HCT116 (cell line): ENCODE measurements at regions not wholly inside any gene's neighbourhood (a gene's known extent, or its start where the extent isn't known, plus 50 kb on each side); places are given as distances from the start of the nearest gene placed in this dataset.

Experiments used
- ATAC-seq: fragments of 200-7000 bp; cut with Tn5 transposase; 2 replicates; pipeline ENCODE4 v1.9.1; 2020; ENCODE audit warnings: mild to moderate bottlenecking, moderate library complexity
- BruUV-seq: library from RNA; stranded (reverse); fragments of 400-500 nt; replicated peaks from 2 replicates; lab custom pipeline; 2021; lab: Mats Ljungman, UMichigan
- CTCF ChIA-PET: fragments of 300-600 bp; sonication (Branson Sonifier 250); formaldehyde crosslinking; loops from one replicate; lab custom pipeline; 2021; ENCODE audit warnings: antibody characterized with exemption; lab: Charles Lee
- POLR2A ChIA-PET: fragments of 300-600, 350-600 bp; sonication (Branson Sonifier 250); formaldehyde crosslinking; loops from one replicate; lab custom pipeline; 2021; ENCODE audit warnings: antibody characterized with exemption; lab: Charles Lee
- RAD21 ChIA-PET, 2 experiments: fragments of 300-600 bp; sonication (Branson Sonifier 250); formaldehyde crosslinking; loops; one replicate each; lab custom pipeline; 2023; ENCODE audit warnings: low total read pairs in 2 of 2; ENCODE audit not compliant: uncharacterized antibody in 2 of 2, unreplicated experiment in 2 of 2, low non-redundant PET in 1 of 2; lab: Charles Lee
- DNase-seq: peaks from one replicate; pipeline ENCODE4 v3.0.0-alpha.2; 2010; ENCODE audit warnings: low read depth, low spot score
- H2AFZ ChIP-seq: fragments of 200-600 bp; shearing (Covaris generic), sonication (generic); 2 replicates; pipeline ENCODE4 v1.6.1; 2017; ENCODE audit warnings: low read depth, mixed run types, mixed read lengths, antibody characterized with exemption, low read length; ENCODE audit not compliant: poor library complexity, severe bottlenecking
- H3K27ac ChIP-seq: 2 replicates; pipeline ENCODE4 v1.5.1; 2012; ENCODE audit warnings: low read depth, low read length
- H3K27me3 ChIP-seq: fragments of 200-600 bp; sonication (generic); 2 replicates; pipeline ENCODE4 v1.6.1; 2016; ENCODE audit warnings: mixed run types, low read length, mixed read lengths; ENCODE audit not compliant: insufficient read depth
- H3K36me3 ChIP-seq, 2 experiments: fragments of 200-500 bp in 1 of 2; fragments of 200-600 bp in 1 of 2; sonication (Bioruptor generic) in 1 of 2; sonication (generic) in 1 of 2; 2 replicates each; pipeline versions ENCODE4 v1.5.1 to v1.6.1; 2014 to 2016; ENCODE audit warnings: low read length in 2 of 2, inconsistent platforms in 1 of 2, mixed read lengths in 1 of 2, mixed run types in 1 of 2; ENCODE audit not compliant: insufficient read depth in 2 of 2, control insufficient read depth in 1 of 2
- H3K4me1 ChIP-seq, 2 experiments: fragments of 200-600 bp in 1 of 2; sonication (generic) in 1 of 2; 2 replicates each; pipeline versions ENCODE4 v1.5.1 to v1.6.1; 2012 to 2017; ENCODE audit warnings: low read length in 2 of 2, inconsistent platforms in 1 of 2, mild to moderate bottlenecking in 1 of 2, mixed read lengths in 1 of 2, mixed run types in 1 of 2, moderate library complexity in 1 of 2; ENCODE audit not compliant: insufficient read depth in 2 of 2, control insufficient read depth in 1 of 2
- H3K4me2 ChIP-seq: fragments of 200-600 bp; sonication (generic); 2 replicates; pipeline ENCODE4 v1.6.1; 2017; ENCODE audit warnings: mixed run types, low read length, mixed read lengths
- H3K4me3 ChIP-seq, 2 experiments: fragments of 200-600 bp in 1 of 2; sonication (generic) in 1 of 2; replicated peaks in 1 of 2; 2 replicates each; pipeline ENCODE4 v1.5.1; 2011 to 2016; ENCODE audit warnings: low read length in 2 of 2, control low read depth in 1 of 2, low read depth in 1 of 2, mild to moderate bottlenecking in 1 of 2, mixed read lengths in 1 of 2, mixed run types in 1 of 2
- H3K79me2 ChIP-seq: fragments of 200-600 bp; sonication (generic); 2 replicates; pipeline ENCODE4 v1.6.1; 2017; ENCODE audit warnings: mild to moderate bottlenecking, mixed run types, low read length, moderate library complexity, mixed read lengths; ENCODE audit not compliant: insufficient read depth
- H3K9ac ChIP-seq: fragments of 200-600 bp; sonication (generic); 2 replicates; pipeline ENCODE4 v1.6.1; 2016; ENCODE audit warnings: low read length, mixed read lengths
- H3K9me2 ChIP-seq: fragments of 200-600 bp; sonication (generic), shearing (Covaris generic); 2 replicates; pipeline ENCODE4 v1.6.1; 2017; ENCODE audit warnings: mixed run types, mild to moderate bottlenecking, moderate library complexity; ENCODE audit not compliant: insufficient read depth
- H3K9me3 ChIP-seq, 2 experiments: fragments of 200-500 bp in 1 of 2; fragments of 200-600 bp in 1 of 2; sonication (Bioruptor generic) in 1 of 2; sonication (generic) in 1 of 2; 2 replicates each; pipeline ENCODE4 v1.6.1; 2014 to 2017; ENCODE audit warnings: low read length in 2 of 2, mixed read lengths in 2 of 2, inconsistent platforms in 1 of 2, low read depth in 1 of 2, mild to moderate bottlenecking in 1 of 2, mixed run types in 1 of 2, moderate library complexity in 1 of 2; ENCODE audit not compliant: control insufficient read depth in 1 of 2, insufficient read depth in 1 of 2
- H4K20me1 ChIP-seq: fragments of 200-600 bp; sonication (generic), shearing (Covaris generic); 2 replicates; pipeline ENCODE4 v1.6.1; 2017; ENCODE audit warnings: mixed run types, mild to moderate bottlenecking, moderate library complexity; ENCODE audit not compliant: insufficient read depth
- CBX3 ChIP-seq: IDR thresholded peaks from 2 replicates; pipeline ENCODE4 v1.6.1; 2012; ENCODE audit warnings: low read depth
- CEBPB ChIP-seq: IDR thresholded peaks from 2 replicates; pipeline ENCODE4 v1.6.1; 2012; ENCODE audit warnings: low read depth
- EGR1 ChIP-seq: IDR thresholded peaks from 2 replicates; pipeline ENCODE4 v1.6.1; 2012; ENCODE audit warnings: low read depth
- ELF1 ChIP-seq: IDR thresholded peaks from 2 replicates; pipeline ENCODE4 v1.6.1; 2012; ENCODE audit warnings: low read depth, borderline replicate concordance
- EZH2 ChIP-seq: fragments of 200-600 bp; sonication (generic); IDR thresholded peaks from 2 replicates; pipeline ENCODE4 v1.6.1; 2017; ENCODE audit warnings: antibody characterized with exemption, mixed run types
- EZH2phosphoT487 ChIP-seq: fragments of 200-600 bp; IDR thresholded peaks from 2 replicates; pipeline ENCODE4 v1.6.1; 2018; ENCODE audit warnings: antibody characterized with exemption, borderline replicate concordance
- FOSL1 ChIP-seq: IDR thresholded peaks from 2 replicates; pipeline ENCODE4 v1.6.1; 2012; ENCODE audit warnings: low read depth
- JUND ChIP-seq: IDR thresholded peaks from 2 replicates; pipeline ENCODE4 v1.6.1; 2012
- POLR2A ChIP-seq: IDR thresholded peaks from 2 replicates; pipeline ENCODE4 v1.7.0; 2011; ENCODE audit warnings: borderline replicate concordance; ENCODE audit not compliant: insufficient read depth, insufficient read length; ENCODE audit errors: extremely low read depth
- POLR2AphosphoS5 ChIP-seq: IDR thresholded peaks from 2 replicates; pipeline ENCODE4 v1.6.1; 2011; ENCODE audit warnings: mild to moderate bottlenecking, low read depth, low read length, moderate library complexity
- RAD21 ChIP-seq: IDR thresholded peaks from 2 replicates; pipeline ENCODE4 v1.6.1; 2012; ENCODE audit warnings: low read depth, mild to moderate bottlenecking
- TCF7L2 ChIP-seq: IDR thresholded peaks from 2 replicates; pipeline ENCODE4 v1.7.0; 2011; ENCODE audit warnings: borderline replicate concordance, inconsistent platforms; ENCODE audit not compliant: insufficient read depth, insufficient read length; ENCODE audit errors: extremely low read depth
- YY1 ChIP-seq: IDR thresholded peaks from 2 replicates; pipeline ENCODE4 v1.6.1; 2011; ENCODE audit warnings: low read length, low read depth, moderate library complexity, mild to moderate bottlenecking; ENCODE audit not compliant: insufficient replicate concordance; ENCODE audit errors: extremely low read depth
- ZFX ChIP-seq: fragments of 450-650 bp; IDR thresholded peaks from 2 replicates; pipeline ENCODE4 v1.6.1; 2017
- intact Hi-C: fragments of 100-400 bp; cut with micrococcal nuclease; formaldehyde crosslinking; loops from 2 replicates; pipeline ENCODE4 v1.10.0; 2022
- TF ChIP-seq, protein P1 (sequence below): IDR thresholded peaks from 2 replicates; pipeline ENCODE4 v1.6.1; 2012
- TF ChIP-seq, protein P2 (sequence below): IDR thresholded peaks from 2 replicates; pipeline ENCODE4 v1.6.1; 2011; ENCODE audit warnings: mild to moderate bottlenecking, low read length, moderate library complexity; ENCODE audit not compliant: insufficient replicate concordance; ENCODE audit errors: extremely low read depth
- TF ChIP-seq, protein P3 (sequence below), 3 experiments: fragments of 200-600 bp in 1 of 3; sonication (generic) in 1 of 3; IDR thresholded peaks in 2 of 3; conservative IDR thresholded peaks in 1 of 3; 2 replicates each; pipeline ENCODE4 v1.5.1; 2012 to 2017; ENCODE audit warnings: low read depth in 2 of 3, low read length in 2 of 3, antibody characterized with exemption in 1 of 3, borderline replicate concordance in 1 of 3, control low read depth in 1 of 3, mild to moderate bottlenecking in 1 of 3, mixed read lengths in 1 of 3, mixed run types in 1 of 3, moderate library complexity in 1 of 3; ENCODE audit not compliant: insufficient read depth in 1 of 3

DNA sequence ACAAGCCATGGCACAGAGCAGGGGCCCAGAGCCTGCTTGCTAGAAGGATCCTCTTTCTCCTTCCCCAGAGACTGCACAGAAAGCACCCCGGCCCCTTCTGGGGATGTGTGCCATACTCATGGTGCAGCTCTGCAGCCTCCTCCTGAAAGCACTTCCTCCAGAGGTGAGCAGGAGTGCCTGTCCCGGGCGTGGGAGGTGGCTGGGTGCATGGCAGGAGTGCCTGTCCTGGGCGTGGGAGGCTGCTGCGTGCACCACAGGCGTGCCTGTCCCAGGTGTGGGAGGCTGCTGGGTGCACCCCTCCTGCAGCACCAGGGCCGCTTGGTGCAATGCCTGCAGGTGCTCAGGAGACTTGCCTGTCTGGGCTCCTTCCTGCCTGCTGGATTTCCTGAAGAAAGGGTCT lies 913.3 kb downstream of the UQCRFS1 start:
- H3K36me3 ChIP-seq, result no peaks in the 10 kb centered on the region
- no peak overlapping the region for H3K9ac ChIP-seq
- RAD21 ChIA-PET, result no interaction called here
- intact Hi-C loops, result no loop called here
- no TSS peak for BruUV-seq
- H2AFZ ChIP-seq, result no peak overlapping the region
- no peaks in the 10 kb centered on the region for H3K9me2 ChIP-seq
- no peak overlapping the region for H3K27ac ChIP-seq
- H3K27me3 ChIP-seq, result no peaks in the 10 kb centered on the region
- no peak overlapping the region for H3K4me3 ChIP-seq
- H3K9me3 ChIP-seq, result peaks cover 7 to 43% of the 10 kb centered on the region in 2 experiments; a peak in 2 of 4 replicates
- no peaks in the 10 kb centered on the region for H3K79me2 ChIP-seq
- POLR2A ChIA-PET, result no interaction called here
- H3K4me2 ChIP-seq, result no peak overlapping the region
- CTCF ChIA-PET, result no interaction called here
- H4K20me1 ChIP-seq, result no peaks in the 10 kb centered on the region
- no peak for TF ChIP-seq TCF7L2
- TF ChIP-seq, protein P1, sequence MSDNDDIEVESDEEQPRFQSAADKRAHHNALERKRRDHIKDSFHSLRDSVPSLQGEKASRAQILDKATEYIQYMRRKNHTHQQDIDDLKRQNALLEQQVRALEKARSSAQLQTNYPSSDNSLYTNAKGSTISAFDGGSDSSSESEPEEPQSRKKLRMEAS, result no peak
- no peak for TF ChIP-seq CBX3
- TF ChIP-seq JUND, result no peak
- TF ChIP-seq CEBPB, result no peak
- no peak for TF ChIP-seq EZH2
- DNase-seq (no peak), ATAC-seq (no peak)
- no peaks in the 10 kb centered on the region for H3K4me1 ChIP-seq

DNA sequence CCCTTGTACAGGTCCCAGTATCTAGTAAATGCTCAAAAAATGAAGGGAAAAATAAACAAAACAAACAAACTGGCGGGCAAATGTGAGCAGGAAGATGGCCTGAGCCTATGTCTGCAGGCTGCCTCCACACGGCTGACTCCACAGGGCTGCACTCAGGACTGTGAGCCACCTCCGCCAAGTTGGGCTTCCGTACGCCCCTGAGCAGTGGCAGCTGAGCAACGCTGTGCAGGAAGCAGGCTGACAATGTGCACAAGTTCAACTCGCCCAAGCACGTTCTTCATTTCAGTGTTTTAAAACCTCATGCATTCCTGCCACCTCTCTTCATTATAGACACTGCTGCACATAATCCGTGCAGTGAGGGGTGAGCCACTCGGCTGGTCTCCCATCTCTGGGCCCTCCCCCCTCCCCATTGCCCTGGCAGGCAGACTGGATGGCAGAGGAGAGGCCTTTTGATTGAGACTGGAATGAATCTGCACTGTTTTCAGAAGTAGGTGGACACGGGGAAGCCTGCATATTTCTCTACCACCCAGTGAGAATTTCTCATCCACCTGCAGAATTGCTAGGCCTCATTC lies 915.3 kb downstream of the UQCRFS1 start:
- Histone ChIP-seq H3K4me2 (no peak overlapping the region), H3K27ac (no peak overlapping the region), H3K9me3 (peaks cover 0 to 41% of the 10 kb centered on the region in 2 experiments; a peak in 2 of 4 replicates), H4K20me1 (no peaks in the 10 kb centered on the region), H3K36me3 (no peaks in the 10 kb centered on the region), H3K79me2 (no peaks in the 10 kb centered on the region), H3K9ac (no peak overlapping the region), H3K4me1 (no peaks in the 10 kb centered on the region), H2AFZ (no peak overlapping the region), H3K4me3 (no peak overlapping the region), H3K27me3 (no peaks in the 10 kb centered on the region), H3K9me2 (no peaks in the 10 kb centered on the region)
- ATAC-seq (no peak), DNase-seq (no peak)
- ChIA-PET RAD21 (no interaction called here), CTCF (no interaction called here), POLR2A (no interaction called here)
- TF ChIP-seq FOSL1 (no peak), YY1 (no peak), EZH2phosphoT487 (no peak), POLR2AphosphoS5 (no peak), ELF1 (no peak), EZH2 (no peak), RAD21 (no peak), ZFX (no peak), CBX3 (no peak), POLR2A (no peak), CEBPB (no peak), EGR1 (no peak), JUND (no peak)
- TF ChIP-seq, protein P2, sequence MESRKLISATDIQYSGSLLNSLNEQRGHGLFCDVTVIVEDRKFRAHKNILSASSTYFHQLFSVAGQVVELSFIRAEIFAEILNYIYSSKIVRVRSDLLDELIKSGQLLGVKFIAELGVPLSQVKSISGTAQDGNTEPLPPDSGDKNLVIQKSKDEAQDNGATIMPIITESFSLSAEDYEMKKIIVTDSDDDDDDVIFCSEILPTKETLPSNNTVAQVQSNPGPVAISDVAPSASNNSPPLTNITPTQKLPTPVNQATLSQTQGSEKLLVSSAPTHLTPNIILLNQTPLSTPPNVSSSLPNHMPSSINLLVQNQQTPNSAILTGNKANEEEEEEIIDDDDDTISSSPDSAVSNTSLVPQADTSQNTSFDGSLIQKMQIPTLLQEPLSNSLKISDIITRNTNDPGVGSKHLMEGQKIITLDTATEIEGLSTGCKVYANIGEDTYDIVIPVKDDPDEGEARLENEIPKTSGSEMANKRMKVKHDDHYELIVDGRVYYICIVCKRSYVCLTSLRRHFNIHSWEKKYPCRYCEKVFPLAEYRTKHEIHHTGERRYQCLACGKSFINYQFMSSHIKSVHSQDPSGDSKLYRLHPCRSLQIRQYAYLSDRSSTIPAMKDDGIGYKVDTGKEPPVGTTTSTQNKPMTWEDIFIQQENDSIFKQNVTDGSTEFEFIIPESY, result no peak
- TF ChIP-seq, protein P3, sequence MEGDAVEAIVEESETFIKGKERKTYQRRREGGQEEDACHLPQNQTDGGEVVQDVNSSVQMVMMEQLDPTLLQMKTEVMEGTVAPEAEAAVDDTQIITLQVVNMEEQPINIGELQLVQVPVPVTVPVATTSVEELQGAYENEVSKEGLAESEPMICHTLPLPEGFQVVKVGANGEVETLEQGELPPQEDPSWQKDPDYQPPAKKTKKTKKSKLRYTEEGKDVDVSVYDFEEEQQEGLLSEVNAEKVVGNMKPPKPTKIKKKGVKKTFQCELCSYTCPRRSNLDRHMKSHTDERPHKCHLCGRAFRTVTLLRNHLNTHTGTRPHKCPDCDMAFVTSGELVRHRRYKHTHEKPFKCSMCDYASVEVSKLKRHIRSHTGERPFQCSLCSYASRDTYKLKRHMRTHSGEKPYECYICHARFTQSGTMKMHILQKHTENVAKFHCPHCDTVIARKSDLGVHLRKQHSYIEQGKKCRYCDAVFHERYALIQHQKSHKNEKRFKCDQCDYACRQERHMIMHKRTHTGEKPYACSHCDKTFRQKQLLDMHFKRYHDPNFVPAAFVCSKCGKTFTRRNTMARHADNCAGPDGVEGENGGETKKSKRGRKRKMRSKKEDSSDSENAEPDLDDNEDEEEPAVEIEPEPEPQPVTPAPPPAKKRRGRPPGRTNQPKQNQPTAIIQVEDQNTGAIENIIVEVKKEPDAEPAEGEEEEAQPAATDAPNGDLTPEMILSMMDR (IDR thresholded peaks at IDR 0.05 in 2 of 3, conservative IDR thresholded peaks at IDR 0.05 in 1 of 3; ENCODE audit: borderline replicate concordance in 1 of 3, insufficient read depth in 1 of 3, low read depth in 2 of 3, low read length in 2 of 3), result no peak
- BruUV-seq, result no TSS peak
- intact Hi-C loops, result no loop called here
